Stimulated activated CD8-positive, alpha-beta memory T cell treated with anti-CD3 and anti-CD28 coated beads, Interleukin-7, amount 100 ng/mL, for 4 hours (primary cell): ENCODE measurements at regions not wholly inside any gene's neighbourhood (a gene's known extent, or its start where the extent isn't known, plus 50 kb on each side); places are given as distances from the start of the nearest gene placed in this dataset.

Experiments
- DNase-seq, 2 donors: peaks; one replicate each; pipeline ENCODE4 v3.0.0-alpha.2; 2020; ENCODE audit warnings: low read depth in 2 of 2

DNA sequence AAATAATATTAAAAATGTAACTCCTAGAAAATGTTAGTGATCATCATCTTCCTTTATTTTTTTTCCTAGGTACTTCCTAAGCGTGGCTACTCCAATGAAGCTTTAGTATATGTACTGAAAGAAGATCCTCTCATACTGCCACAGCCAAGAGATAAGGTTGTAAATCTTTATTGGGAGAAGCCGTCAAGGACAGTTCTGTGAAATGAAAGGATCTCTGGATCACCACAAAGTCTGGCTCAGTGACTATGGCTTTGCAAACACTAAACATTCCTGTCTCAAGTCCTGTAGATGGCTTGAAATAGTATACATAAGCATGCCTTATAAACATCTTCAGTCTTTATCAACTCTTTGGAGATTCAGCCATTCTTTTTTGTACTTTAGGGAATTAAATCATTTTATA lies 61.2 kb upstream of the DPH5 start:
- DNase-seq: no peak

DNA sequence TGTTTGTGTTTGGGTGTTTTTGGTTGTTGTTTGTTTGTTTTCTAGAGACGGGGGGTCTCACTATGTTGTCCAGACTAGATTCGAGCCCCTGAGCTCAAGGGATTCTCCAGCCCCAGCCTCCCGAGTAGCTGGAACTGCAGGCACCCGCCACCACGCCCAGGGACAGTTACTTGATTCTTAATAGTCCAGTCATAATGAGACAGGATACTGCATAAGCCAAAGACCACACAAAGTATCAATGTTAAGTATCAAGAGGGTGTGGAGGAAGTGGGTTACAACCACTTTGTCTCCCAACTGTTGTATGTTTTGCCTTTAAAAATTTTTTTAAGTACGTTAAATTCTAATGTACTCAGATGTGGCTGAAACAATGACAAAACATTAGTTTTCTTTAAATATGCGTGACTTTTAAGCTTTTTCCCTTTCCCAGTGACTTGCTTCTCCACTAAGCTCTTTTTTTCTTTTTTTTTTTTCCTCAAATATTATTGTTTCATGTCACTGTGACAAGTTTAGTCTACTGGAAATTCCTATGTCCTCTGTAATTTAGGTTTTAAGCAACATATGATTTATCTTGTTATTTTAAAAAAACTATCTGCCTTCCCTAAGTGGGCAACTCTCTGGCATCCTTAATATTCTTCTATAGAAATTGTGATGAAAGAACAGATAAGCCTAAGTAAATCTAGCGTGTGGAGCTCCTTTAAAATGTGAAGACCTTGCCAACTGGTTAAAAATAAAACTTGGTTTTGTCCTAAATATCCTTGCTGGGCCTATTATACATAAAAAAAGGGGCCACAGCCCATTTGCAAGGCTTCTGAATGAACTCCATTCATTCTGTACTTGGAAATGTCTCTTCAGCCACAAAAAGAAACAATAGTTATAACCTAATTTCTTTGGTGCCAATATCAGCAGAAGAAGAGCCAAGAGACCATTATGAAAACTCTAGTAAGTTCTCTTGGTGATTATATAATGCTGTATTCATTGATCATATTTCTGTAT lies 56.2 kb upstream of the DPH5 start:
- DNase-seq: no peak

DNA sequence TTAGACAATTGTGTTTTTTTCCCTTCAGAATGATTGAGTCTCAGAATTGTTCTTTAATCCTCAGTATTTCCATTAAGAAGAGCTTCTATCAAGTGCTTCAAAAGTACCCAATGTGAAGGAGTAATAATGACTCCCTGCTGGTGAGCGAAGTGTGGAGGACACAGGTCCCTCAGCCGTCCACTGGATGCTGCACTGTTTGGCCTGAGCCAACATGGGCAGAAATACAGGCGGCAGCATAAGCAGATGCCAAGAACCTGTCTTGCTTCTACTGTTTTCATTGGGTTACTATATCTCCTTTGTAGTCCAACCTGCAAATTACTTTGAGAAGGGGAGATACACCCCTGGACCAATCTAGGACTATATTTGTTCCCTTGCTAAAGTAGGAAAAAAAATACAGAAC lies 55.3 kb upstream of the DPH5 start:
- DNase-seq: no peak

DNA sequence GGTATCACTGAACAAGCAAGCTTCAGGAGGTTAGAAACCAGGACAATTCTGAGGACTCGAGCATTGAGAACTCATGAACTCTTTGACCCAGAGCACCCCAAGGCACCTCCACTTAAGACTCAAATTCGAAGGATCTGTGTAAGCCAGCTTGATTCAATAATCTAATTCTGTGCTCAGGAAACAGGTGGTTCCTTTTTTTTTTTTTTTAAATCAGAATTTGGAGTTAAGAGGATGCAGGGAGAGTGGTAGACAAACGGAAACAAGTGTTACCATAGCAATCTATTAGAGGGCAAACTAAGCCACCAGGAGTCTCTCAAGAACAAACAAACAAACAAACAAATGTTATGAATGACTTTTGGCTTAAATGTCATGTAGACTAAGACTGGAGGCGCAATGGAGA lies 53.8 kb upstream of the DPH5 start:
- no peak for DNase-seq

DNA sequence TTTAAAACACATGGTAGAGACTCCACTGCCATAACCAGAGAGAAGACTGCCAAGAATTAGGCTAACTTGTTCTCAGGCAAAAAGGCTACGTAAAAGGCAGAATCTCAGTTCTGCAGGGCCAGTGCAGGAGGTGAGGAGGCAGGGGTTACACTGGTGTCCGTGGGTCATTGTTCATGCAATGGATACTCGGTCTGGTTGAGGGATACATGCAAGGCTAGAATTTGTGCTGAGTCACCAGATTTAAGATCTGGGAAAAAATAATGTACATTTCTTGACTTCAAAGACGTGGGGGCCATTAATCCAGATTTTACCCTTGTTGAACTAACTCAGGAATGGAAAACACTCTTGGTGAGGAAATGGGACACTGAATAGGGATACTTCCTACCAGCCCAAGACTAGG lies 52.3 kb upstream of the DPH5 start:
- no peak for DNase-seq

DNA sequence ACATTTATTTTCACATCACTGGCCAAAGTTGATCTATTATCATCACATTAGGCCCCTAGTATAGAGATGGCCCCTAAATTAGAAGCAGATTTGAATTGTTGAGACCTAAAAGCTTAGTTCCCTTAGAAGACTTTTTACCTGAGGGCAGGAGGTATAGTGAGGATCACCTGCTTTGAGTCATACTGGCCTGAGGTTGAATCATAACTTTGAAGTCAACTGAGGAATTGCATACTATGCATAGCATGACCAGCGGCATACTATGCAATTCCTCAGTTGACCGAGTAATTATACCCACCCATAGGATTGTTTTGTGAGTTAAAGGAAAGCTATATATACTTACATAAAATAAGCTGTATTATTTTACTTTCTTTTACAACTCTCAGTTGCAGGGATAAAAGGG lies 50.3 kb upstream of the DPH5 start:
- no peak for DNase-seq
